COLO668 (cell line): ENCODE measurements at regions not wholly inside any gene's neighbourhood (a gene's known extent, or its start where the extent isn't known, plus 50 kb on each side); places are given as distances from the start of the nearest gene placed in this dataset.
"Not testable (repeated sequence)": the region's sequence is repeated elsewhere in the genome, so short reads cannot be mapped to it uniquely, and the experiment has no call there.

ENCODE experiments used
- DNase-seq: peaks from one replicate; lab custom pipeline; 2025; ENCODE audit not compliant: unreplicated experiment; lab: John Stamatoyannopoulos, UW

DNA sequence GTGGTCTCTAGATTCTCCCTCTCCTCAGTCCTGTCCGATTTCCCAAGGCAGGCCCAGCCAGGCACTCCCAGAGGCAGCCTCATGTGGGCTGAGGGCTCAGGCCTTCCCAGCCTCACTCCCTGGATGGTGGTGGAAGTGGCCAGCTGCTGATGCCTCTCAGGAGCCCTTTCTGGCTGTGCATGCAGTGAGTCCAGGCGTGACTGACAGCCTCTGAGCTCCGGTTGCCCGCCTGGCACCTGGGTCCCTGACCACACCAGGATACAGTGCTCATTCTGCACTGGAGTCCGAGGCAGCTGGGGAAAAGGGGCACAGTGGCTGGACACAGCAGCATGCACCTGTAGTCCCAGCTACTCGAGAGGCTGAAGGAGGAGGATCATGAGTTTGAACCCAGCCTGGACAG is 132.6 kb downstream of the CUL2 start:
- no peak for DNase-seq

DNA sequence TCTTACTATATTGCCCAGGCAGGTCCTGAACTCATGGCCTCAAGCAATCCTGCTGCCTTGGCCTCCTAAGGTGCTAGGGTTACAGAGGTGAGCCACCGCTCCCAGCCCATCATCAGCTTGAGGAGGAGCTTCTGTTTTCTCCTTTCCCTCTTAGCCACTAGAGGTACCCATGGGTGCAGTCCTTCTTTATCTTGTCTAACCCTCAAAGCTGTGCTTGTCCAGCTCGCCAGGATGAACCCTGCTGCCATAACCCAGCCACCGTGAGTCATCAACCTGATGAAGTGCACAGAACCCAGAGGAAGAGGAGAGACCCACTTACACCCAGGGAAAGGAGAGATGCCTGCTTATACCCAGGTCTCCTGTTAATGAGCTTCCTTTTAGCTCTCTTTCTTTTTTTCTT is 133.4 kb downstream of the CUL2 start:
- DNase-seq, result no peak

GRCh38 chr10:34955391-34955790 is 134.8 kb downstream of the CUL2 start:
- no peak for DNase-seq

DNA sequence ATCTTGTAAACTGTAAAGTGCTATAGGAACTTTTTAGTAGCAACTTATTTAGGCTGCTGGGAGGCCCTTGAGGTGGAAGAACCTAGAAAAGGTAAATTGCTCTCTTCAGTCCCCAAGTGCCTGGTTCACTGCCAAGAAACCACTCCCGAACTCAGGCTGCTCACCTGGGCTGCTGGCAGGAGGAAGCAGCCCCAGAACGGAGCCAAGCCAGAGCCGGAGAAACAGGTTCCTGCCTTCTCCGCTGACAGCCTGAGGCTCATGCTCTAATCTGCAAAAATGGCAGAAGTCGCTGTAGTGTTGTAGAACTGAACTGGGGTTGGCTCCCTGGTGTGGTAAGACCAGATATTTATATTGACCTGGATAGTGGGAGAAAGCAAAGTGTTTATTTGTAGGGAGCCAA is 136.0 kb downstream of the CUL2 start:
- DNase-seq, result no peak

DNA sequence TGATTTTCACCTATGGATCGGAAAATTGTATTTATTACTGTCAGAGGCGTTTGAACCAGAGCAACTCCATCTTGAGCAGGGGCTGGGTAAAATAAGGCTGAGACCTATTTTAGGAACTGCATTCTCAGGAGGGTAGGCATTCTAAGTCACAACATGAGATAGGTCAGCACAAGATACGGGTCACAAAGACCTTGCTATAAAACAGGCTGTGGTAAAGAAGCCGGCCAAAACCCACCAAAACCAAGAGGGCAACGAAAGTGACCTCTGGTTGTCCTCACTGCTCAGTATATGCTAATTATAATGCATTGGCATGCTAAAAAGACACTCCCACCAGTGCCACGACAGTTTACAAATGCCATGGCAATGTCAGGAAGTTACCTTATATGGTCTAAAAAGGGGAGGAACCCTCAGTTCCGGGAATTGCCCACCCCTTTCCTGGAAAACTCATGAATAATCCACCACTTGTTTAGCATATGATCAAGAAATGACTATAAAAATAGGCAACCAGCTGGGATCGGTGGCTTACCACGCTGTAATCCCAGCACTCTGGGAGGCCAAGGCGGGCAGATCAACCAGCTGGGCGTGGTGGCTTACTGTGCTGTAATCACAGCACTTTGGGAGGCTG is 136.3 kb upstream of the PARD3 start:
- not testable (repeated sequence) for DNase-seq

GRCh38 chr10:34945951-34946522 is 130.9 kb upstream of the PARD3 start:
- DNase-seq, result not testable (repeated sequence)

GRCh38 chr10:34941471-34942357 is 126.6 kb upstream of the PARD3 start:
- no peak for DNase-seq

GRCh38 chr10:34940436-34940835 is 125.3 kb upstream of the PARD3 start:
- DNase-seq, result no peak

DNA sequence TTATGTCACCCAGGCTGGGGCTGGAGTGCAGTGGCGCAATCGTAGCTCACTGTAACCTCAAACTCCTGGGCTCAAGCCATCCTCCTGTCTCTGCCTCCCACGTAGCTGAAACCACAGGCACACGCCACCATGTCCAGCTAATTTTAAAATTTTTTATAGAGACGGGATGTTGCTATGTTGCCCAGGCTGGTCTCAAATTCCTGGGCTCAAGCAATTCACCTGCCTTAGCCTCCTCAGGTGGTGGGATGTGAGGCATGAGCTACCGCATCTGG is 123.2 kb upstream of the PARD3 start:
- DNase-seq, result no peak

DNA sequence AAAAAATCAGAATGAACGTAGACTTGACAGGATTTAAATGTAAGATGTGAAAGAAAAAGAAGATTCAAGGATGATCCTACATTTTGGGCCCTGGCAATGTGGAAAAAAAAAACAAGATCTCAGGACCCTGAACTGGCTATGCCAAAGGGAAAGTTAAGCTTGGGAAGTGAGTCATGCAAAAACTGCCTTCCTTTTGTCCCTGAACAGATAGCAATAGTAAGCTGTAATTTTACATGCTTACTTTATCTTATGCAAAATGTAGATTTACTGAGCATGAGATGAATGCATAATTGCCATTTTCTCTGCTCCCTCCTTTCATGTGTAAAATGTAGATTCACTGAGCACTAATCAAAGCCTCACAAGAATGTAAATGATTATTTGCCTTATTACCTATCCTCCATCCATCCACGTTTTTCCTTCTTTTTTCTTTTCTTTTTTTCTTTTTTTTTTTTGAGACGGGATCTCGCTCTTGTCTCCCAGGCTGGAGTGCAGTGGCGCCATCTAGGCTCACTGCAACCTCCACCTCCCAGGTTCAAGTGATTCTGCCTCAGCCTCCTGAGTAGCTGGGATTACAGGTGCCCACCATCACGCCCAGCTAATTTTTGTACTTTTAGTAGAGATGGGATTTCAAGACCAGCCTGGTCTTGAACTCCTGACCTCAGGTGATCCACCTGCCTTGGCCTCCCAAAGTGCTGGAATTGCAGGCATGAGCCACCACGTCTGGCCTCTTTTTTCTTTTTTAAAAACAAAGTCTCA is 122.7 kb upstream of the PARD3 start:
- not testable (repeated sequence) for DNase-seq

DNA sequence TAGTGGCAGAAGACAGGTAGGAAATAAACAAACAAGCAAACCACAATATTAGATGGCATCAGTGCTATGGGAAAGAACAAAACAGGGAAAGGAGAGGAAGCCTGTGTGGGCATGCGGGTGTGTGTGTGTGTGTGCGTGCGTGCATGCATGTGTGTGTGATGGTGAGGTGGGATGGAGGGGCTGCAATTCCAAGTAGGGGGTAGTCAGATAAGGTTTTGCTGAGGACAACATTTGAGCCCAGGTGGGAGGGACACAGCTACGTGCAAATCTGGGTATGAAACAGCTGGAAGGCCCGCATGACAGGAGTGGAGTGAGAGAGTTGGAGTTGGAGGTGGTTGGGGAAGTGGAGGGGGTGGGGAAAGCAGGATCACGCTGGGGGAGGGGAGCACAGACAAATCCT is 121.0 kb upstream of the PARD3 start:
- no peak for DNase-seq

DNA sequence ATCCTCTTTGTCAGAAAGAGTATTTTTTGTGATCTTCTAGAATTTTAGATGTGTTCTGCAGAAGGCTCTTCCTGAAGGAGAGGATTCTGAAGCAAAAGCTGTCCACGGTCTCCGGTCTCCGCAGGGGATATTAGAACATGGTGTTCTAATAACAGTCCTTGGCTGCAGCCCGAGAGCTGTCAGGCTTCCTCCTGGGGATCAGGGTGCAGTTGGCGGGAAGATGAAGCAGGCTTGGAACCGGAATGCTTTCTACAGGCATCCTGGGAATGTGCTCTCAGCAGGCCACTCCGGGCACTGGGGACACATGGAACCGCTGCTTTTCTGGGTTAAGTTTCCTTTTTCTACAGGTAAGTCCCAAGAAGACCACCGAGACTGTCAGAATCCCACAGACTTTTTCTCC is 118.6 kb upstream of the PARD3 start:
- no peak for DNase-seq

DNA sequence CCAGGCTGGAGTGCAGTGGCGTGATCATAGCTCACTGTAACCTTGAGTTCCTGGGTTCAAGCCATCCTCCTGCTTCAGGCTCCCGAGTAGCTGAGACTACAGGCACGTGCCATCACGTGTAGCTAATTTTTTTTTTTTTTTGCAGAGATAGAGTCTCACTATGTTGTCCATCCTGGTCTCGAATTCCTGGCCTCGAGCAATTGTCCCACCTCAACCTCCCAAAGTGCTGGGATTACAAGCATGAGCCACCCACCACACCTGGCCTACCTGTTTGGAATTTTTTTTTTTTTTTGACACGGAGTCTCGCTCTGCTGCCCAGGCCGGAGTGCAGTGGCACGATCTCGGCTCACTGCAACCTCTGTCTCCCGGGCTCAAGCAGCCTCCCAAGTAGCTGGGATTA is 117.1 kb upstream of the PARD3 start:
- no peak for DNase-seq

DNA sequence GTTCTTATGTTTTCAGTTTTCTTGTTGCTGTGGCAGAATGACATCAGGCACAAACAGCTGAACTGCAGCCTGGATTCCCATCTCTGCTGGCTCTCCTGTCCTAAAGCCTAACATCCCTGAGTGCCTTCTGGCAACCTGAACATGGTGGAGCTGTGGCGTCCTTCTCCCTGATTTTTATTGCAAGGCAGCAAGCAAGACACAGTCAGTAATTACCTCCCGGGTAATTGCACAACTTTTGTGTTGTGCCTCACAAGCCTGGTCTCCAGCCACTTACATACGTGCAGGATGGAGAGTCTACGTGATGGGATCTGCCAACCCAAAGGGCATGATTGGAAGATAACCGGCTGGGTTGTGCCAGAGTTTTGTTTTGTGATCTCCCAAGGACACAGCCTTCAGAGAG is 116.1 kb upstream of the PARD3 start:
- DNase-seq, result no peak

- no peak for DNase-seq
Observed at GRCh38 chr10:34922138-34922537, 107.0 kb upstream of the PARD3 start.

DNA sequence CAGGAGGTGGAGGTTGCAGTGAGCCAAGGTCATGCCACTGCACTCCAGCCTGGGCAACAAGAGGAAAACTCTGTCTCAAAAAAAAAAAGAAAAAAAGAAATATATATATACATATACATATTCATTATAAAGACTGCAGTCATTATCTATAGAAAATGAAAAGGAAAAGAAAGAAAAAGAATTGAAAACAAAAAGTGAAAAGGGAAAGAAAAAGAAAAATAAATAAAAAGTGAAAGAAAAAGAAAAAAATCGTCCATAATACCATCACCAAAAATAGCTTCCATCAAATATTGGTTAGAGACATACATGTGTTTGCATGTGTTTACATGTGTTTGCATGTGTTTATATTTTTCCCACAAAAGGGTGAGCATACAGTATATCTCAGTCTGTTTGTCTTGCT is 105.5 kb upstream of the PARD3 start:
- no peak for DNase-seq

GRCh38 chr10:34918776-34919315 is 103.8 kb upstream of the PARD3 start:
- DNase-seq, result no peak

GRCh38 chr10:34918060-34918775 is 103.1 kb upstream of the PARD3 start:
- DNase-seq, result no peak

DNA sequence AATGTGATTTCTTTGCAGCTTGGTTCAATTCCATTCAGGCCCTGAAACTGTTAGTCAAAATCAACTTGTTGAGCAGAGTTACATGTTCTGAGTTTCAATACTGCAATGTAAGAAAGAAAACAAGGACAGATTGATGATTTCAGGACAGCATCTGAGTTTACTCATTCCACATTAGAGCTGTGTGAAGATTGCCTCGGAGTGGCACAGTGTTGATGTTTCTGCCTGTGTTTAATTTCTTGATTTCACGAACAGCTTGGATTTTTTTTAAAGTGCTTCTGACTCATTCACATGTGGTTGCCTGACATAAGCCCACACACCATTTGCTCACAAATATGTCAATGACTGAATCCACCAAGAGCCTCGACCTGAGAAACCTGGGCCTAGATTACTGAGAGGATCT is 101.2 kb upstream of the PARD3 start:
- no peak for DNase-seq

DNA sequence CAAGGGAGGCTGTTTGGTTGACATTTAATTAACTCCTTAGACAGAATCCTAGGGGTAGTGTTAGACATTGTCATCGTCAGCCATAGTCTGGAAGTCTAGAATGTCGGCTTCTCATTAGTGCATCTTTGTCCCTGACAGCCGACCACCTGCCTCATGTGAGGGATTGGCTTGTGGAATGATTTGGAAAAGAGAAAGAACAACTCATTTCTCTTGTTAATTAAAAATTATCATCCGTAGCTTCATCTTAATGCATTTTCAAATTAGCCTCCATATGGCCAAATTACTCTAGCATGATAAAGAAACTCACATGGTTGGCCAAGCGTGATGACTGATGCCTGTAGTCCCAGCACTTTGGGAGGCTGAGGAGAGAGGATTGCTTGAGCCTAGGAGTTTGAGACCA is 97.7 kb upstream of the PARD3 start:
- no peak for DNase-seq

- DNase-seq, result no peak
Observed at GRCh38 chr10:34911661-34912205, 96.6 kb upstream of the PARD3 start.
